ENCODE measurements at regions not wholly inside any gene's neighbourhood (a gene's known extent, or its start where the extent isn't known, plus 50 kb on each side); places are given as distances from the start of the nearest gene placed in this dataset.

DNA sequence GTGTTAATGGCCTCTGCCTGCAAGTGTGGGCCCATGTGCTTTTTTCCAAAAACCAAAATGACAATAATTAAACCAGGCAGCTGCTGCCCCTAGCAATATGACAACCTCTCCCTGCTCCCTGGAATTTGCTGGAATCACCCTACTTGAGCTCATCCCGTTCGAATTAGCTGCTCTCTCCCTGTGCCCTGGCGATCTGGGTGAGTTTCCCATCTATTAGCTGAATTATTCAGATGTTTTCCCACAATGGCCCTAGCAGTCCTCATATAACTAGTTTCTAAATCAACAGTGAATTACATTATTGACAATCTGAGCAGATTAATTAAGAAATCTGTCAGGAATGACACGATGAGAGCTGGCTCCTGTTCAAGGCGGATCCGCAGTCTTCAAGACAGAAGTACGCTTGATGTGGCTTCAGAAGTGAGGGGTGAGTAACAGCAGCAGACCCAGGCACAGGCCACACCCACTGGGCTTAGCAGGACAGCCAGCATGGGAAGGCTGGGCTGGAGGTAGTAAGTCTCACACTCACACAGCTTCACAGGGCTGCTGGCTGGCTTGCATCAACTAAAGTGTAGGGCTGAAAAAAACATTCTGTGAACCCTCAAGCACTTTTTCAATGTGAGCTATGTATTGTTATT lies 366.2 kb upstream of the ID2 start:
- no peak overlapping the region for H2AFZ ChIP-seq (ENCODE audit: low read length)
- H4K20me1 ChIP-seq (ENCODE audit: insufficient read depth, low read depth, low read length), result no peaks in the 10 kb centered on the region
- H3K9ac ChIP-seq (ENCODE audit: low read length), result no peak overlapping the region
- no peak overlapping the region for H3K27ac ChIP-seq (ENCODE audit: low read length)
- H3K4me3 ChIP-seq (ENCODE audit: low read length), result no peak overlapping the region
- H3K27me3 ChIP-seq (ENCODE audit: low read length), result no peaks in the 10 kb centered on the region
- H3K9me2 ChIP-seq (replicated peaks; ENCODE audit: insufficient read depth, low read length), result no peaks in the 10 kb centered on the region
- H3K4me2 ChIP-seq (ENCODE audit: low read depth, low read length, poor library complexity, severe bottlenecking), result no peak overlapping the region
- no peaks in the 10 kb centered on the region for H3K9me3 ChIP-seq (ENCODE audit: low read length)
- no peak for DNase-seq
- peaks cover 21% of the 10 kb centered on the region for H3K4me1 ChIP-seq (ENCODE audit: low read length)
- no peaks in the 10 kb centered on the region for H3K36me3 ChIP-seq (ENCODE audit: insufficient read depth, low read length)
- H3K79me2 ChIP-seq (ENCODE audit: low read length), result no peaks in the 10 kb centered on the region

DNA sequence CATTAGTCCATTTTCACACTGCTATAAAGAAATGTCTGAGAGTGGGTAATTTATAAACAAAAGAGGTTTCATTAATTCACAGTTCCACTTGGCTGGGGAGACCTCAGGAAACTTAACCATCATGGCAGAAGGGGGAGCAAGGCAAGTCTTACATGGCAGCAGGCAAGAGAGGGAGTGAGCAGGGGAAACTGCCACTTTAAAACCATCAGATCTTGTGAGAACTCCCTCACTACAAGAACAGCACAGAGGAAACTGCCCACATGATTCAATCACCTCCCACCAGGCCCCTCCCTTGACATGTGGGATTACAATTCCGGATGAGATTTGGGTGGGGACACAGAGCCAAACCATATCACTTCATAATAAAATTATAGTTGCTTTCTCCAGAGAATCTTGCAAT lies 365.5 kb upstream of the ID2 start:
- H3K27me3 ChIP-seq (ENCODE audit: low read length), result no peaks in the 10 kb centered on the region
- H2AFZ ChIP-seq (ENCODE audit: low read length), result no peak overlapping the region
- H3K9ac ChIP-seq (ENCODE audit: low read length), result no peak overlapping the region
- H3K4me2 ChIP-seq (ENCODE audit: low read depth, low read length, poor library complexity, severe bottlenecking), result no peak overlapping the region
- H3K9me2 ChIP-seq (replicated peaks; ENCODE audit: insufficient read depth, low read length), result no peaks in the 10 kb centered on the region
- no peaks in the 10 kb centered on the region for H3K9me3 ChIP-seq (ENCODE audit: low read length)
- no peaks in the 10 kb centered on the region for H3K36me3 ChIP-seq (ENCODE audit: insufficient read depth, low read length)
- no peaks in the 10 kb centered on the region for H3K79me2 ChIP-seq (ENCODE audit: low read length)
- H3K4me3 ChIP-seq (ENCODE audit: low read length), result no peak overlapping the region
- no peak for DNase-seq
- H3K4me1 ChIP-seq (ENCODE audit: low read length), result peaks cover 17% of the 10 kb centered on the region
- no peak overlapping the region for H3K27ac ChIP-seq (ENCODE audit: low read length)
- no peaks in the 10 kb centered on the region for H4K20me1 ChIP-seq (ENCODE audit: insufficient read depth, low read depth, low read length)

DNA sequence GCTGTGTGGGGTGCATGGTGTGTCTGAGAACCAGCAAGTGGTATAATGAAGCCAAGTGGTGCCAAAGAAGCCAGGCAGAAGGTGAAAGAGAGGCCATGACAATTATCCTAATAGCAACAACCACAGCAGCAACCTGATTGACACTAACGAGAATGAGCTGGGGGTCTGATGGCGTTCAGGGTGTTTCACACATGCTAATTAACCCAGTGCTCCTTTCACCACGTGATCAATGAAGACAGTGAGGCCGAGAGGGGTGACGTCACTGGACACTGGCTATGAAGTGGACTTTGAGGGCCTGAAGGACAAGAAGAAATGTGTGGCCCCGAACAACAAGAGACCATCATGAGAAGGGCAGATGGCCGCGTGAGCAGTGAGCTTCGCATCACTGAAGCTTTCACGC lies 364.4 kb upstream of the ID2 start:
- Histone ChIP-seq H3K9me2 (replicated peaks; ENCODE audit: insufficient read depth, low read length) (no peaks in the 10 kb centered on the region), H2AFZ (ENCODE audit: low read length) (no peak overlapping the region), H3K4me2 (ENCODE audit: low read depth, low read length, poor library complexity, severe bottlenecking) (no peak overlapping the region), H3K36me3 (ENCODE audit: insufficient read depth, low read length) (no peaks in the 10 kb centered on the region), H3K9me3 (ENCODE audit: low read length) (no peaks in the 10 kb centered on the region), H3K4me3 (ENCODE audit: low read length) (no peak overlapping the region), H3K4me1 (ENCODE audit: low read length) (peaks cover 12% of the 10 kb centered on the region), H3K9ac (ENCODE audit: low read length) (no peak overlapping the region), H4K20me1 (ENCODE audit: insufficient read depth, low read depth, low read length) (no peaks in the 10 kb centered on the region), H3K27ac (ENCODE audit: low read length) (no peak overlapping the region), H3K27me3 (ENCODE audit: low read length) (no peaks in the 10 kb centered on the region), H3K79me2 (ENCODE audit: low read length) (no peaks in the 10 kb centered on the region)
- DNase-seq, result no peak

DNA sequence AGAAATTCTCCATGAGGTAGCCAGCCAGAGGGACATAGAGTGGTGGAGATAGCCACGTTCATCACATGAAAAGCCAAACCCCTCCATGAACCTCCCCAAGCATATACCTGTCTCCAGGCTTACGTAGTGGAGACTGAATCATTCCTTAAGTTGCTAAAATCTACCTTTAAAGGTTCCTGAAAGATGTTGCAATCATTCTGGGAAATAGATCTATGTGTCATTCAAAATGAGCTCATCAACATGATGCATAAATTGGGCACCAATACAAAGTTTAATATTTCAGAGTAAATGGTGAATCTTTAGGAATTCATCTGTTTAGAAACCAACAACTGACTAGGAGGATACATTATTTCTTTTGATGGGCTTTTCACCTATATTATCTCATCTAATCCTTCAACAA lies 362.6 kb upstream of the ID2 start:
- Histone ChIP-seq H3K9me3 (ENCODE audit: low read length) (no peaks in the 10 kb centered on the region), H3K27ac (ENCODE audit: low read length) (no peak overlapping the region), H2AFZ (ENCODE audit: low read length) (no peak overlapping the region), H3K4me1 (ENCODE audit: low read length) (no peaks in the 10 kb centered on the region), H3K4me3 (ENCODE audit: low read length) (no peak overlapping the region), H3K4me2 (ENCODE audit: low read depth, low read length, poor library complexity, severe bottlenecking) (no peak overlapping the region), H3K9ac (ENCODE audit: low read length) (no peak overlapping the region), H3K79me2 (ENCODE audit: low read length) (no peaks in the 10 kb centered on the region), H3K9me2 (replicated peaks; ENCODE audit: insufficient read depth, low read length) (no peaks in the 10 kb centered on the region), H4K20me1 (ENCODE audit: insufficient read depth, low read depth, low read length) (no peaks in the 10 kb centered on the region), H3K36me3 (ENCODE audit: insufficient read depth, low read length) (no peaks in the 10 kb centered on the region), H3K27me3 (ENCODE audit: low read length) (no peaks in the 10 kb centered on the region)
- DNase-seq, result no peak

DNA sequence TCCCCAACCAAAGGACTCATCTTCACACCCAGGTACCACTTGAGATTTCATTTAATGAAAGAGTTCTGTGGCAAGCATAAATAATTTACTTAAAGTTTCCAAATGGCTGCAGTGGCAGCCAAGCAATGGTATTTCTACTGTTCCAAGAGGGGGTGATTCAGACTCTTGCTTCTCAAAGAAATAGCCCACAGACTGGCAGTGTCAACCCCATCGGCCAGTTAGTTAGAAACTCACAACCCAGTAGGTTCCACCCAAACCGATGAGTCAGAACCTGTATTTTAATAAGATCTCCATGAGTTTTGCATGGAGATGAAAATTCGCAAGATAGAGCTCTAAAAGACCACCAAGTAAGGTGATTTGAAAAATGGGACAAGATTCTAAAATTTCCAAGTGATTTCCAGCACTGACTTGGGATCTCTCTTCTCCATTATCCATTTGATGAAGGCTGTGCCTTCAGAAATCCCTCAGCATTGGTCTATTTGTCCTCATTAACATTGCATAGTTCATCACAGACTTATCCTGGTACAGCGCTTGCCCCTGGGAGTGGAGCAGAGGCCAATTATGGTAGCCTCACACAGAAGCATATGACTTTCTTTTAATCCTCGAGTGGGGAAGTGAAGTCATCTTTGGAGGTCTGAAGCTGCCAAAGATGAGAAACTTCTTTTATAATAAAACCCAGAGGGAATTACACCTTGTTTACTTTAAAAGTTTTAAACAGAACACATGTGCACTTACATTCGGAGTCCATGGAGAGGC lies 361.4 kb upstream of the ID2 start:
- Histone ChIP-seq H3K79me2 (ENCODE audit: low read length) (no peaks in the 10 kb centered on the region), H3K4me1 (ENCODE audit: low read length) (no peaks in the 10 kb centered on the region), H3K27ac (ENCODE audit: low read length) (no peak overlapping the region), H3K27me3 (ENCODE audit: low read length) (no peaks in the 10 kb centered on the region), H2AFZ (ENCODE audit: low read length) (no peak overlapping the region), H3K9ac (ENCODE audit: low read length) (no peak overlapping the region), H3K4me2 (ENCODE audit: low read depth, low read length, poor library complexity, severe bottlenecking) (no peak overlapping the region), H4K20me1 (ENCODE audit: insufficient read depth, low read depth, low read length) (no peaks in the 10 kb centered on the region), H3K9me3 (ENCODE audit: low read length) (no peaks in the 10 kb centered on the region), H3K9me2 (replicated peaks; ENCODE audit: insufficient read depth, low read length) (no peaks in the 10 kb centered on the region), H3K36me3 (ENCODE audit: insufficient read depth, low read length) (no peaks in the 10 kb centered on the region), H3K4me3 (ENCODE audit: low read length) (no peak overlapping the region)
- DNase-seq, result no peak

DNA sequence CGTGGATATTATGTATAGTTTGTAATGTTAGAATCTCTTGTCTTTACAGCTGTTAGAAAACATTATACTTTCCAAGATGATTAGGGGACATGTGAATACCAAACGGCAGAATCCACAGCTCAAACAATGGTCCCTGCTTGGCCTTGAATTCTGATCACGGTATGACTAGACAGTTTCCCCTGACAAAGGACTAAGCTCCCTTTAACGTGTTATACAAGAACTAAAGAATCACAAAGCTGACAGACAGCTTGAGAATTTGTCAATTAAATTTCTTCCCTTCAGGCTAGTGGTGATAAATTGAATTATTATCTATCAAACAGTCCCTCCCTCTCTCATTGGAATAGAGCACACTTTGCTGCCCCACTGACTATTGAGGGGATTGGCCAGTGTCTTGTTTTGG lies 359.2 kb upstream of the ID2 start:
- no peaks in the 10 kb centered on the region for H3K36me3 ChIP-seq (ENCODE audit: insufficient read depth, low read length)
- H3K4me1 ChIP-seq (ENCODE audit: low read length), result no peaks in the 10 kb centered on the region
- H3K4me3 ChIP-seq (ENCODE audit: low read length), result no peak overlapping the region
- H2AFZ ChIP-seq (ENCODE audit: low read length), result no peak overlapping the region
- H4K20me1 ChIP-seq (ENCODE audit: insufficient read depth, low read depth, low read length), result no peaks in the 10 kb centered on the region
- no peak overlapping the region for H3K4me2 ChIP-seq (ENCODE audit: low read depth, low read length, poor library complexity, severe bottlenecking)
- no peak for DNase-seq
- no peaks in the 10 kb centered on the region for H3K27me3 ChIP-seq (ENCODE audit: low read length)
- H3K9me2 ChIP-seq (replicated peaks; ENCODE audit: insufficient read depth, low read length), result no peaks in the 10 kb centered on the region
- H3K79me2 ChIP-seq (ENCODE audit: low read length), result no peaks in the 10 kb centered on the region
- H3K27ac ChIP-seq (ENCODE audit: low read length), result no peak overlapping the region
- no peaks in the 10 kb centered on the region for H3K9me3 ChIP-seq (ENCODE audit: low read length)
- H3K9ac ChIP-seq (ENCODE audit: low read length), result no peak overlapping the region

DNA sequence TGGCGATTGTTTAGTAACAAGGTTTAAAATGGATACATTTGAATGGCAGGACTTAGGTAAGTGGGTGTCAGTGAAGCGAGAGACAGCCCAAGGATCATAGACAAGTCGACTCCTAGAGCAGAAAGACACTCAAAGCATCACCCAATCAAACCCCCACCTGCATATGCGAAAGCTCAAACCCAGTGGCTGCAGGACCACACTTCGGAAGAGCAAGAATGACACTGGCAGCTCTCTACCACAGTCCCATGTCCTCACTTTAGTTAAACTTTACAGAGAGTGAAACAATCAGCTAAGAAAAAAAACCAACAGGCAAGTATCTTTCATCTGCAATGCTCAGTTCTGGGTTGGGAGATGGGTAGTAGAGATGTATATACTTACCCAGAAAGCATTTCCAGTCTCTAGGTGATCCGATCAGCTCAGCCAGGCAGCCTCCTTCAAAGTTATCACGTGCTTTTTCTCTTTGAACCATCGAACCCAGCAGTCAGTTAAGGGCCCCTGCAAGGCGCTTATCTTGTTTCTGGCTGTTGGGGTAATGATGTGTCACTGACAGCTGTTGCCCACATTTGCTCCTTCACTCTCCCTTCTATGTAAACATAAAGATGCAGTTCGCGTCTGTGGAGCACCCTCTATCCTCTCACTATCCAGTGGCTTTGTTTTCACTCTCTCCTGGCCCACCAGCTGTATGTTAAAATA lies 357.5 kb upstream of the ID2 start:
- no peaks in the 10 kb centered on the region for H3K79me2 ChIP-seq (ENCODE audit: low read length)
- no peak overlapping the region for H3K4me2 ChIP-seq (ENCODE audit: low read depth, low read length, poor library complexity, severe bottlenecking)
- no peaks in the 10 kb centered on the region for H3K9me2 ChIP-seq (replicated peaks; ENCODE audit: insufficient read depth, low read length)
- no peaks in the 10 kb centered on the region for H4K20me1 ChIP-seq (ENCODE audit: insufficient read depth, low read depth, low read length)
- H3K4me3 ChIP-seq (ENCODE audit: low read length), result no peak overlapping the region
- H2AFZ ChIP-seq (ENCODE audit: low read length), result no peak overlapping the region
- H3K4me1 ChIP-seq (ENCODE audit: low read length), result no peaks in the 10 kb centered on the region
- no peaks in the 10 kb centered on the region for H3K9me3 ChIP-seq (ENCODE audit: low read length)
- H3K9ac ChIP-seq (ENCODE audit: low read length), result no peak overlapping the region
- no peak overlapping the region for H3K27ac ChIP-seq (ENCODE audit: low read length)
- DNase-seq, result no peak
- H3K36me3 ChIP-seq (ENCODE audit: insufficient read depth, low read length), result no peaks in the 10 kb centered on the region
- H3K27me3 ChIP-seq (ENCODE audit: low read length), result no peaks in the 10 kb centered on the region

DNA sequence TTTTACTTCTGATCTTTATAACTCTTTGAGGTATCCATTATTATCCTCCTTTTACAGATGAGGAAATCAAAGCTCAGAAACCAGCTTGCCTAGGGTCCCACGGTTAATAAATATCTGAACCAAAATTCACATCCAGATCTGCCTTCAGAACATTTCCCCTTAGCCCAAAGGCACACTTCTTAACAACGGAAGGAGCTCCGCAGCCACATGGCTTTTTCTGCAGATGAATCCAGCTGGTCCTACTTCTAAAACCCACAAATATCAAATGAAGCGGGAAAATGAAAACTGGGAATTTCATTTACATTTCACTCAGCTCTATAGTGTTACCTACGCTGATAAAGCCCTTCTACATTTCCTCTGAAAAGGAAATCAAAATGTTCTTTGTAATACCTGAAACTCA lies 357.0 kb upstream of the ID2 start:
- Histone ChIP-seq H3K36me3 (ENCODE audit: insufficient read depth, low read length) (no peaks in the 10 kb centered on the region), H3K79me2 (ENCODE audit: low read length) (no peaks in the 10 kb centered on the region), H3K27me3 (ENCODE audit: low read length) (no peaks in the 10 kb centered on the region), H3K27ac (ENCODE audit: low read length) (no peak overlapping the region), H4K20me1 (ENCODE audit: insufficient read depth, low read depth, low read length) (no peaks in the 10 kb centered on the region), H3K4me2 (ENCODE audit: low read depth, low read length, poor library complexity, severe bottlenecking) (no peak overlapping the region), H3K4me3 (ENCODE audit: low read length) (no peak overlapping the region), H3K9me3 (ENCODE audit: low read length) (no peaks in the 10 kb centered on the region), H3K9me2 (replicated peaks; ENCODE audit: insufficient read depth, low read length) (no peaks in the 10 kb centered on the region), H2AFZ (ENCODE audit: low read length) (no peak overlapping the region), H3K4me1 (ENCODE audit: low read length) (no peaks in the 10 kb centered on the region), H3K9ac (ENCODE audit: low read length) (no peak overlapping the region)
- no peak for DNase-seq

Measured in Karpas-422 (cell line).